Activated CD4-positive, alpha-beta memory T cell treated with anti-CD3 and anti-CD28 coated beads, Interleukin-2, amount 10 ng/mL, durations not matched to agents 7 days and 5 days (primary cell): ENCODE measurements at regions not wholly inside any gene's neighbourhood (a gene's known extent, or its start where the extent isn't known, plus 50 kb on each side); places are given as distances from the start of the nearest gene placed in this dataset.

ENCODE experiments used
- CTCF ChIA-PET: fragments of 350-600 bp; sonication (Branson Sonifier 250); formaldehyde crosslinking; loops from one replicate; lab custom pipeline; 2021; ENCODE audit warnings: antibody characterized with exemption, inconsistent platforms; lab: Charles Lee
- POLR2A ChIA-PET: fragments of 350-600 bp; sonication (Branson Sonifier 250); formaldehyde crosslinking; loops from one replicate; lab custom pipeline; 2021; ENCODE audit warnings: antibody characterized with exemption; lab: Charles Lee
- DNase-seq: peaks from one replicate; pipeline ENCODE4 v3.0.0-alpha.2; 2020
- H3K27ac Mint-ChIP-seq: one replicate; pipeline ENCODE4 v1.8.0; 2021; ENCODE audit warnings: mild to moderate bottlenecking, mixed read lengths
- H3K27me3 Mint-ChIP-seq: one replicate; pipeline ENCODE4 v1.8.0; 2021; ENCODE audit warnings: mixed read lengths
- H3K36me3 Mint-ChIP-seq: one replicate; pipeline ENCODE4 v1.8.0; 2021; ENCODE audit warnings: low read depth, mixed read lengths
- H3K4me1 Mint-ChIP-seq: one replicate; pipeline ENCODE4 v1.8.0; 2021; ENCODE audit warnings: mixed read lengths
- H3K4me3 Mint-ChIP-seq: one replicate; pipeline ENCODE4 v1.8.0; 2021; ENCODE audit warnings: mild to moderate bottlenecking, mixed read lengths
- H3K9me3 Mint-ChIP-seq: one replicate; pipeline ENCODE4 v1.8.0; 2021; ENCODE audit warnings: mixed read lengths

- no peaks in the 10 kb centered on the region for H3K9me3 Mint-ChIP-seq
- no peaks in the 10 kb centered on the region for H3K36me3 Mint-ChIP-seq
- H3K27me3 Mint-ChIP-seq = no peaks in the 10 kb centered on the region
- H3K27ac Mint-ChIP-seq = no peak overlapping the region
- DNase-seq = no peak
- H3K4me3 Mint-ChIP-seq = no peak overlapping the region
- POLR2A ChIA-PET = no interaction called here
- CTCF ChIA-PET = interaction anchor here (1.0 kb wide), 1 partner anchor 13 kb away, joined by 4 read pairs; no protein-coding TSS in a partner anchor
- no peaks in the 10 kb centered on the region for H3K4me1 Mint-ChIP-seq
These were observed 599.1 kb downstream of the CCER1 start for GRCh38 chr12:90355711-90356355.

GRCh38 chr12:90343966-90344365, 611.0 kb downstream of the CCER1 start:
- H3K4me3 Mint-ChIP-seq = no peak overlapping the region
- H3K4me1 Mint-ChIP-seq = no peaks in the 10 kb centered on the region
- CTCF ChIA-PET = no interaction called here
- no peaks in the 10 kb centered on the region for H3K36me3 Mint-ChIP-seq
- H3K27me3 Mint-ChIP-seq = no peaks in the 10 kb centered on the region
- DNase-seq = no peak
- POLR2A ChIA-PET = no interaction called here
- no peak overlapping the region for H3K27ac Mint-ChIP-seq
- H3K9me3 Mint-ChIP-seq = no peaks in the 10 kb centered on the region

- Mint-ChIP-seq H3K27me3 (no peaks in the 10 kb centered on the region), H3K4me1 (no peaks in the 10 kb centered on the region), H3K27ac (no peak overlapping the region), H3K4me3 (no peak overlapping the region), H3K9me3 (no peaks in the 10 kb centered on the region), H3K36me3 (no peaks in the 10 kb centered on the region)
- CTCF ChIA-PET = interaction anchor here (1.1 kb wide), 1 partner anchor 13 kb away, joined by 4 read pairs; no protein-coding TSS in a partner anchor
- DNase-seq = no peak
- POLR2A ChIA-PET = no interaction called here
These were observed 612.9 kb downstream of the CCER1 start for GRCh38 chr12:90342081-90342480.

DNA sequence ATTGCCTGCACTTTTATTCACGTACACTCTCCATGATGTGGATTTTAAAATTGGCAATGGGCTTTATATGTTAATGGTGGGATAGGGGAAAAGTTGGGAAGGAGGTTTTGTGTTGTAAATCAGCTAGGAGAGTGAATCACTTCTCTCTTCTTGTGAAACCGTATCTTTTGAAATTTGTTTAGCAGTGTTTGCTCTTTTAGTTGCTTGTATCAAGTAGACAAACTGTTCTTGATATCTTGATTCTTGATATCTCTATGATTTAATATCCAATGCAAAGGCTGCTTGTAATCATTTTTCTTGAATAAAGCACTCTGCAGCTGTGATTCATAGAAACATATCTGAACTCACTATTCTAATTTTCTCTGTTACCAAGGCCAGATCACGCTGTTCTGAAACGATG, 615.1 kb downstream of the CCER1 start:
- Mint-ChIP-seq H3K27ac (no peak overlapping the region), H3K36me3 (no peaks in the 10 kb centered on the region), H3K4me1 (no peaks in the 10 kb centered on the region), H3K9me3 (no peaks in the 10 kb centered on the region), H3K4me3 (no peak overlapping the region), H3K27me3 (no peaks in the 10 kb centered on the region)
- POLR2A ChIA-PET = no interaction called here
- CTCF ChIA-PET = no interaction called here
- DNase-seq = no peak

DNA sequence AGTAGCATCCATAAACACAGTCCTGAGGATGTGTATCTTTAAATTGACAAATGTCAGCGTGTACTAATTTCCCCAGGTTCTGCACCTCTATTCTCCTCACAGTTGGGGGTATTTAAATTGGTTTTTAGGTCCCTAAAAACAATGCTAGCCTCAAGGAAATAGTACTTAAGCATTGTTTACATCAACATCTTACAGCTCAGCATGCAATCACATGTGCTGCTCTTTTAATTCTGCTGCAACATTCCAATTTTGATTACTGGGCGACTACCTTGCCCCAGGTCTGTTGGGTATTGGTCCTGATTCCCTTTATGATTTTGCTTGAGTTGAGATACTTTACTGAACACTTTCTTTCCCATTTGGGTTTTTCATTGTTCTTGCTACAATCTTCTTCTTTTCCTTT, 616.6 kb downstream of the CCER1 start:
- Mint-ChIP-seq H3K27ac (no peak overlapping the region), H3K36me3 (no peaks in the 10 kb centered on the region), H3K9me3 (no peaks in the 10 kb centered on the region), H3K4me3 (no peak overlapping the region), H3K4me1 (no peaks in the 10 kb centered on the region), H3K27me3 (no peaks in the 10 kb centered on the region)
- POLR2A ChIA-PET = no interaction called here
- DNase-seq = no peak
- CTCF ChIA-PET = no interaction called here

DNA sequence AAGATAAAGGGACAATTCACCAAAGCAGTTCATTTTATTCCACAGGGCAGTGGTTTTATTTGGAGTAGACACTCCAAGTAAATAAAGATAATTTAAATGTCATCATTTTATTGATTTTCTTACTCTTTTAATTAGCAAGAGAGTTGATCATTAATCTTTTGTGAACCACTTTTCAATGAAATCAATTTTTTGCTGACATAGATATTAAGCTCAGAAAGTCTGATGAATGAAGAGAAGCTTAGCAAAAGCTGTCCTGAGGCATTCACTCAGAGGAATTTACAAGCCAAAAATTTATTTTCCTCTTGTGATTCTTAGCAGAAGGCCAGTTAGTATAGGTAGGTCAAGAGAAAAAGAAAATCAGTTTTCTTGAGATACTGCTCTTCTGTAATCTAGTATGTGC, 618.0 kb downstream of the CCER1 start:
- Mint-ChIP-seq H3K4me1 (no peaks in the 10 kb centered on the region), H3K27ac (no peak overlapping the region), H3K27me3 (no peaks in the 10 kb centered on the region), H3K4me3 (no peak overlapping the region), H3K36me3 (no peaks in the 10 kb centered on the region), H3K9me3 (no peaks in the 10 kb centered on the region)
- ChIA-PET CTCF (no interaction called here), POLR2A (no interaction called here)
- no peak for DNase-seq

GRCh38 chr12:90335566-90335965, 619.4 kb downstream of the CCER1 start:
- CTCF ChIA-PET = no interaction called here
- DNase-seq = no peak
- H3K27me3 Mint-ChIP-seq = no peaks in the 10 kb centered on the region
- no peaks in the 10 kb centered on the region for H3K4me1 Mint-ChIP-seq
- H3K36me3 Mint-ChIP-seq = no peaks in the 10 kb centered on the region
- no peaks in the 10 kb centered on the region for H3K9me3 Mint-ChIP-seq
- no peak overlapping the region for H3K27ac Mint-ChIP-seq
- POLR2A ChIA-PET = no interaction called here
- H3K4me3 Mint-ChIP-seq = no peak overlapping the region

DNA sequence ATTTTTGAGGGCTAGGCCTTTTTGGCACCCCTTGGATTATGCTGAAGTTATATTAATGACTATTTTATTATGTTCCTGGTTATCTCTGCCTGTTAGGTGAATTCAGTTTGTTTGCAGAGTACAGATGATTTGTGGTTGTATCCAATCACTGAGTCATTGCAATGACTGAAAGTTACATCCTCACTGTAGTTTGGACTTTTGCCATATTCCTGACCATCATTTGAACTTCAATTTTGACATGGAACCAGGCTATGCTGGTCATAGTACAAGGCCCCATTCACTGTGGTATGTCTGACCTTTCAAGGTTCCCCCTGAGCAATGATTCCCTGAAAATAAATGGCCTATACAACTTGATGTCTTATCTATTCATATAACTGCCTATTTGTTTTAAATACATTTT, 621.0 kb downstream of the CCER1 start:
- CTCF ChIA-PET = no interaction called here
- Mint-ChIP-seq H3K27me3 (no peaks in the 10 kb centered on the region), H3K4me1 (no peaks in the 10 kb centered on the region), H3K36me3 (no peaks in the 10 kb centered on the region), H3K9me3 (no peaks in the 10 kb centered on the region), H3K27ac (no peak overlapping the region), H3K4me3 (no peak overlapping the region)
- DNase-seq = no peak
- POLR2A ChIA-PET = no interaction called here

DNA sequence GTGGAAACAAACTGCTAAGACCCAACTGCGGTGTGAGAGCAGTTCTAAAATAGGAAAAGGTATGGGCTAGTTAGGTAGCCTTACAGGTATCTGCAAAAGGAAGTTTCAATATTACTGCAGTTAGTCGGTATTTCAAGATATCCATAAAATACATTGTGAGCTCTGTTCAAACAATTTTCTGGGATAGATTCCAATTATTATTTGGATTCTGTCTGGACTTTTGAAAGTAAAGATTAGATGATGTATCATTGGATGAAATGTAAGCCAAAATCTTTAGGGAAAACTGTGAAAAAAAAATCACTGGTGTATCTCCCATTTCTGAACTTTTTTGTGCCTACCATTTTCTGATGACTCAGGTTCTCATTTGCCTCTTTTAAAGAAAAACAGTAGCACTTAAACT, 621.6 kb downstream of the CCER1 start:
- ChIA-PET CTCF (no interaction called here), POLR2A (no interaction called here)
- no peaks in the 10 kb centered on the region for H3K9me3 Mint-ChIP-seq
- no peak for DNase-seq
- no peak overlapping the region for H3K4me3 Mint-ChIP-seq
- no peaks in the 10 kb centered on the region for H3K27me3 Mint-ChIP-seq
- H3K27ac Mint-ChIP-seq = no peak overlapping the region
- H3K4me1 Mint-ChIP-seq = no peaks in the 10 kb centered on the region
- no peaks in the 10 kb centered on the region for H3K36me3 Mint-ChIP-seq

- H3K36me3 Mint-ChIP-seq = no peaks in the 10 kb centered on the region
- H3K27me3 Mint-ChIP-seq = no peaks in the 10 kb centered on the region
- CTCF ChIA-PET = no interaction called here
- H3K4me3 Mint-ChIP-seq = no peak overlapping the region
- H3K27ac Mint-ChIP-seq = no peak overlapping the region
- H3K4me1 Mint-ChIP-seq = no peaks in the 10 kb centered on the region
- H3K9me3 Mint-ChIP-seq = no peaks in the 10 kb centered on the region
- no peak for DNase-seq
- POLR2A ChIA-PET = no interaction called here
These were observed 623.2 kb downstream of the CCER1 start for GRCh38 chr12:90331821-90332220.

GRCh38 chr12:90331262-90331661, 622.6 kb upstream of the ATP2B1 start:
- CTCF ChIA-PET = no interaction called here

DNA sequence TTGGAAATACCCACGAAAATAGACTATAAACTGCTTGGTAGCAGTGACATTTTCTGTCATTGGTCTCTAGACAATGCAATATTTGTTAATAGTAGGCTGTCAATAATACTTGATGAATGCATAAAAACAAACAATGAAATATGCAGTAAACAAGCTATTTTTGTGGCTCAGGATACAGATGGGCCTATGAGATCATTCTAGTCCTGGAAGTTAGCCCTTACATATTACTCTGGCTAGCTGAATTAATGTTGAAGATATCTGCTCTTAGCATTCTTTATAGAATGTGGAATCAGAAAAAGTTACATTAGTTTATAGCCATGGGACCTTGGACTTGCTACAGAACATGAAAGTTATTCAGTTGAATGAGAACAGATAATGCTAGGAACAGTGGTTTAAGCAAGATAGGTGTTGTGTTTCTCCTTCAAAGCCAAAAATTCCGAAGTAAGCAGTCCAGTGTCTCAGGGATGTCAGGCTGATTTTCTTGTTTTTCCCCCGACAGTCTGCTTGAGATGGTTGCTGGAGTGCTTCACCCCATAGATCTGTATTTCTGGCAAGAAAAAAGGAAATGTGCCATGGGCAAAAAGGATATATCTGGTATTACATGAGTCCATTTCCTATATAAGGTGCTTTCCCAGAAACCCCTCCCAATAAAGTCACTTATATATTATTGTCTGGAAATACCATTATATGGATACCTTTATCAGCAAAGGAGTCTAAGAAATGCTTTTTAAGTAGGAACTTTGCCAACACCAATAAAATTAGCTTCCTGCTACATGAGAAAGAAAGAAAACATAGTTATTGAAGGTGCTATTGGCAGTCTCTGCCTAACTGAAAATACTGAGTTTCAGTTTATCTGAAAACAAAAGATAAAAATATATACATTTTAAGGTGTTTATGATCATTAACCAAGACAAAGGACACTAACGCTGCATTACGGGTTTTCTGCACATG, 619.4 kb upstream of the ATP2B1 start:
- Mint-ChIP-seq H3K27me3 (no peaks in the 10 kb centered on the region), H3K27ac (no peak overlapping the region), H3K4me1 (no peaks in the 10 kb centered on the region), H3K9me3 (no peaks in the 10 kb centered on the region), H3K36me3 (no peaks in the 10 kb centered on the region), H3K4me3 (no peak overlapping the region)
- POLR2A ChIA-PET = no interaction called here
- CTCF ChIA-PET = no interaction called here
- DNase-seq = no peak

More at GRCh38 chr12:90331262-90331661, 622.6 kb upstream of the ATP2B1 start:
- no peak overlapping the region for H3K27ac Mint-ChIP-seq
- H3K27me3 Mint-ChIP-seq = no peaks in the 10 kb centered on the region
- POLR2A ChIA-PET = no interaction called here
- no peaks in the 10 kb centered on the region for H3K36me3 Mint-ChIP-seq
- DNase-seq = no peak
- H3K4me1 Mint-ChIP-seq = no peaks in the 10 kb centered on the region
- H3K4me3 Mint-ChIP-seq = no peak overlapping the region
- no peaks in the 10 kb centered on the region for H3K9me3 Mint-ChIP-seq

DNA sequence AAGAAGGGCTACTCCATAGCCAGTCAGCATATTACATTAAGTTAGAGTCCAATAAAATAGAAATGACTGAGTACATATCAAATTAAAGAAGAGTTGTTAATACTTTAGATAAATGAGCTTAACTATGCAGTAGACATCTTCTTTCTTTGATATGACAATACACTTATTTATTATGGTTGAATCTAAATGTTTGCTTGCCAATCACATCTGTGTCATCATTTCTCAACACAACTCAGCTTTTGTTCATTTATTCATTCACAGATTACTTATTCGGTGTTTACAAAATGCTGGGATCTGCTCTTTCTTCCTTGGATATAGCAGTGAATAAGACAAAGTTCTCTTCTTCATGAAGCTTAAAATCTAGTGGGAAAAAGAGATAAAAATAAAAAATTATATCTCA, 614.6 kb upstream of the ATP2B1 start:
- ChIA-PET POLR2A (no interaction called here), CTCF (no interaction called here)
- Mint-ChIP-seq H3K27me3 (no peaks in the 10 kb centered on the region), H3K36me3 (no peaks in the 10 kb centered on the region), H3K4me1 (no peaks in the 10 kb centered on the region), H3K27ac (no peak overlapping the region), H3K4me3 (no peak overlapping the region), H3K9me3 (no peaks in the 10 kb centered on the region)
- DNase-seq = no peak
